ENCODE measurements at regions not wholly inside any gene's neighbourhood (a gene's known extent, or its start where the extent isn't known, plus 50 kb on each side); places are given as distances from the start of the nearest gene placed in this dataset.
A peak's percentile ranks its signal among the peaks of the same experiment; 100 is the strongest.

DNA sequence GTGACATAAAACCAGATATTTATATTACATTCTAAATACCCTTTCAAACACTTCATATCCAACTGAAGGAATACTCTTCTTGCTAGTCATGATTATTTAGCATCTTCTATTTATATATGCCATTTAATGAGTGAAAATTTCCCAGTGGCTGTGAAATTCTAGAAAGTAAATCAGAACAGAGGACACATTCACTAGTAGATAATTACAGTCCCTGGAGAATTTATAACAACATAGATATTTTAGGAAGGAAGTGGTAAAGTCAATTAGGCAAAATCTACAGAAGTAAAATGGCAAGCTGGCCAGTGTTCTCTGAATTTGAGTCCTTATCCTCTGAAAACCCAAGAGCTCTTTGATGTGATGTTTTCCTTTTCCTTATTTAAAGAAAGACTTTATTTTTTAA is 121.8 kb downstream of the PMAIP1 start:
- H3K9me3 ChIP-seq (ENCODE audit: low read depth, low read length, poor library complexity, severe bottlenecking), result no peaks in the 10 kb centered on the region
- peaks cover 40% of the 10 kb centered on the region for H3K4me1 ChIP-seq (ENCODE audit: insufficient read depth, low read length, poor library complexity, severe bottlenecking)
- no peak overlapping the region for H3K27ac ChIP-seq (ENCODE audit: low read depth, low read length, poor library complexity, severe bottlenecking)
- no peaks in the 10 kb centered on the region for H3K27me3 ChIP-seq (replicated peaks; ENCODE audit: insufficient read depth, low read depth, low read length, poor library complexity)
- H3K4me3 ChIP-seq (ENCODE audit: low read depth, low read length, poor library complexity, severe bottlenecking), result no peak overlapping the region
- no peaks in the 10 kb centered on the region for H3K36me3 ChIP-seq (ENCODE audit: insufficient read depth, low read length, poor library complexity, severe bottlenecking)
- TF ChIP-seq, protein P1, sequence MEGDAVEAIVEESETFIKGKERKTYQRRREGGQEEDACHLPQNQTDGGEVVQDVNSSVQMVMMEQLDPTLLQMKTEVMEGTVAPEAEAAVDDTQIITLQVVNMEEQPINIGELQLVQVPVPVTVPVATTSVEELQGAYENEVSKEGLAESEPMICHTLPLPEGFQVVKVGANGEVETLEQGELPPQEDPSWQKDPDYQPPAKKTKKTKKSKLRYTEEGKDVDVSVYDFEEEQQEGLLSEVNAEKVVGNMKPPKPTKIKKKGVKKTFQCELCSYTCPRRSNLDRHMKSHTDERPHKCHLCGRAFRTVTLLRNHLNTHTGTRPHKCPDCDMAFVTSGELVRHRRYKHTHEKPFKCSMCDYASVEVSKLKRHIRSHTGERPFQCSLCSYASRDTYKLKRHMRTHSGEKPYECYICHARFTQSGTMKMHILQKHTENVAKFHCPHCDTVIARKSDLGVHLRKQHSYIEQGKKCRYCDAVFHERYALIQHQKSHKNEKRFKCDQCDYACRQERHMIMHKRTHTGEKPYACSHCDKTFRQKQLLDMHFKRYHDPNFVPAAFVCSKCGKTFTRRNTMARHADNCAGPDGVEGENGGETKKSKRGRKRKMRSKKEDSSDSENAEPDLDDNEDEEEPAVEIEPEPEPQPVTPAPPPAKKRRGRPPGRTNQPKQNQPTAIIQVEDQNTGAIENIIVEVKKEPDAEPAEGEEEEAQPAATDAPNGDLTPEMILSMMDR (conservative IDR thresholded peaks at IDR 0.05; ENCODE audit: low read depth, low read length), result no peak
- no peak for TF ChIP-seq EZH2 (IDR thresholded peaks at IDR 0.05; ENCODE audit: borderline replicate concordance, low read depth, low read length, poor library complexity, severe bottlenecking)
- DNase-seq (ENCODE audit: low spot score), result peak; percentile 79
- no TSS peak for BruUV-seq (replicated peaks)
- ChIA-PET CTCF (no interaction called here), POLR2A (ENCODE audit: low non-redundant PET) (no interaction called here)
- intact Hi-C loops (cut with micrococcal nuclease; ENCODE audit: unreplicated experiment), result no loop called here

DNA sequence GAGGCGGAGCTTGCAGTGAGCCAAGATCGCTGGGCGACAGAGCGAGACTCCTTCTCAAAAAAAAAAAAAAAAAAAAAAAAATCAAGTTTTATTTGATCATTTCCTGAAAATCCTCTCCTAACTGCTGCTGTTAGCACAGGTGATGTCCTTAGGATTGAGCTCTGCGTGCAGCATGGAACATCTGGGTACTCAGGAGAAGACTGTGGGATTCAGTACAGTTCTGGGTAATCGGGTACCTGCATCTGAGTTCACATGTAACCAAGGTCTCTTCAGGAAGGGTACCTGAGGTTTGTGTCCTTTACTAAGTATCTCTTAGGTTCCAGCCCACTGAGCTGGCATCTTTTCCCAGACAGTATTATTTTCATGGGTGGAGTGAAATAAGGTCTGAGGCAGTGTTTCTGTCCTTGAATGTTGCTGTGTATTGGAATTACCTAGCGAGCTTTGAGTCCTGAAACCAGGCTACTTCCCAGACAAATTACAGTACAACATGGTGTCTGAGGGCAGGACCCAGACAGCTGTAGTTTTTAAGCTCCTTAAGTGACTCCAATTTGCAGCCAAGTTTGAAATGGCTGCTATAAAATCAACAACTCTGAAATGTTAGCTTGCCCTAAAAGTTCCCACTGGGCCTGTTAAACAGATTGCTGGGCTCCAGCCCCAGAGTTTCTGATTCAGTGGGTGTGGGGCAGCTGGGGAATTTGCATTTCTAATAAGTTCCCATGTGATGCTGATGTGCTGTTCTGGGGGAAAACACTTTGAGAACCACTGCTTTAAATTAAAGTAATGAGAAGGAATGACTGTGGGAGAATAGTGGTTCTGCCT is 120.5 kb downstream of the PMAIP1 start:
- no TSS peak for BruUV-seq (replicated peaks)
- POLR2A ChIA-PET (ENCODE audit: low non-redundant PET), result no interaction called here
- TF ChIP-seq EZH2 (IDR thresholded peaks at IDR 0.05; ENCODE audit: borderline replicate concordance, low read depth, low read length, poor library complexity, severe bottlenecking), result no peak
- TF ChIP-seq, protein P1 (conservative IDR thresholded peaks at IDR 0.05; ENCODE audit: low read depth, low read length), result no peak
- peaks cover 40% of the 10 kb centered on the region for H3K4me1 ChIP-seq (ENCODE audit: insufficient read depth, low read length, poor library complexity, severe bottlenecking)
- H3K9me3 ChIP-seq (ENCODE audit: low read depth, low read length, poor library complexity, severe bottlenecking), result no peaks in the 10 kb centered on the region
- no peaks in the 10 kb centered on the region for H3K36me3 ChIP-seq (ENCODE audit: insufficient read depth, low read length, poor library complexity, severe bottlenecking)
- no peak overlapping the region for H3K4me3 ChIP-seq (ENCODE audit: low read depth, low read length, poor library complexity, severe bottlenecking)
- H3K27ac ChIP-seq (ENCODE audit: low read depth, low read length, poor library complexity, severe bottlenecking), result peak overlapping the region; percentile 6
- CTCF ChIA-PET, result no interaction called here
- DNase-seq (ENCODE audit: low spot score), result peak; percentile 85
- intact Hi-C loops (cut with micrococcal nuclease; ENCODE audit: unreplicated experiment), result no loop called here
- H3K27me3 ChIP-seq (replicated peaks; ENCODE audit: insufficient read depth, low read depth, low read length, poor library complexity), result no peaks in the 10 kb centered on the region

DNA sequence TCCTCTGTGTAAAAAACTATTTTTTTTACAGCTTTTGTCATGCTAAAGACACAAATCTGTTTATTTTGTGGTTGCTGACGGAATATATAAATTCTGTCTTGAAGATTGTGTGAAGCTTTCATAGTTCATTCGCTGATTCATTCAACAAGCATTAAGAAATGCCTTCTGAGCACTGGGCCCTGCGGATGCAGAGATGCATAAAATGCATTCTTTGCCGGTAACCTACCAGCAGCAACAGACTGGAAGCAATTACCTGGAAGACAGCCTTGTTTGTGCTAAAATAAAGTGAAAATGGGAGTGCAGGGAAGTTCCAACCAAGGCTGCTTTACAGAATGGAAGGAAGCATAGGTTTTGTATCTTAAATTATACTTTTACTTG is 119.7 kb downstream of the PMAIP1 start:
- H3K27me3 ChIP-seq (replicated peaks; ENCODE audit: insufficient read depth, low read depth, low read length, poor library complexity), result no peaks in the 10 kb centered on the region
- no peak overlapping the region for H3K4me3 ChIP-seq (ENCODE audit: low read depth, low read length, poor library complexity, severe bottlenecking)
- H3K9me3 ChIP-seq (ENCODE audit: low read depth, low read length, poor library complexity, severe bottlenecking), result no peaks in the 10 kb centered on the region
- BruUV-seq (replicated peaks), result no TSS peak
- TF ChIP-seq, protein P1 (conservative IDR thresholded peaks at IDR 0.05; ENCODE audit: low read depth, low read length), result no peak
- no peak for TF ChIP-seq EZH2 (IDR thresholded peaks at IDR 0.05; ENCODE audit: borderline replicate concordance, low read depth, low read length, poor library complexity, severe bottlenecking)
- POLR2A ChIA-PET (ENCODE audit: low non-redundant PET), result no interaction called here
- CTCF ChIA-PET, result no interaction called here
- H3K4me1 ChIP-seq (ENCODE audit: insufficient read depth, low read length, poor library complexity, severe bottlenecking), result peaks cover 40% of the 10 kb centered on the region
- H3K36me3 ChIP-seq (ENCODE audit: insufficient read depth, low read length, poor library complexity, severe bottlenecking), result no peaks in the 10 kb centered on the region
- H3K27ac ChIP-seq (ENCODE audit: low read depth, low read length, poor library complexity, severe bottlenecking), result no peak overlapping the region
- DNase-seq (ENCODE audit: low spot score), result peak; percentile 15
- intact Hi-C loops (cut with micrococcal nuclease; ENCODE audit: unreplicated experiment), result no loop called here

Measured in A673 (cell line).